Neutrophil (primary cell): ENCODE measurements at regions not wholly inside any gene's neighbourhood (a gene's known extent, or its start where the extent isn't known, plus 50 kb on each side); places are given as distances from the start of the nearest gene placed in this dataset.

Experiments used
- H3K27ac ChIP-seq: fragments of 200-600 bp; sonication (generic); 2 replicates; pipeline ENCODE4 v1.5.1; 2016; ENCODE audit warnings: mild to moderate bottlenecking, moderate library complexity
- H3K27me3 ChIP-seq: fragments of 200-600 bp; sonication (generic); 2 replicates; pipeline ENCODE4 v1.6.0; 2016; ENCODE audit warnings: mild to moderate bottlenecking
- H3K36me3 ChIP-seq: fragments of 200-600 bp; sonication (generic); 2 replicates; pipeline ENCODE4 v1.5.1; 2017
- H3K4me1 ChIP-seq, 2 experiments: fragments of 200-600 bp in 1 of 2; sonication (generic) in 1 of 2; 1 replicate in 1 of 2; 2 replicates in 1 of 2; pipeline versions ENCODE4 v1.5.1 to v1.6.1; 2013 to 2016; ENCODE audit warnings: low read depth in 1 of 2, low read length in 1 of 2, mild to moderate bottlenecking in 1 of 2, moderate library complexity in 1 of 2; ENCODE audit not compliant: control insufficient read depth in 1 of 2, insufficient read depth in 1 of 2
- H3K4me3 ChIP-seq, 2 experiments: fragments of 200-600 bp in 1 of 2; sonication (generic) in 1 of 2; 1 replicate in 1 of 2; 2 replicates in 1 of 2; pipeline ENCODE4 v1.5.1; 2013 to 2016; ENCODE audit warnings: low read depth in 1 of 2, low read length in 1 of 2, mild to moderate bottlenecking in 1 of 2, moderate library complexity in 1 of 2
- H3K9me3 ChIP-seq: fragments of 200-600 bp; sonication (generic); 2 replicates; pipeline ENCODE4 v1.5.1; 2016
- TF ChIP-seq, protein P1 (sequence below): fragments of 200-600 bp; sonication (generic); IDR thresholded peaks from 2 replicates; pipeline ENCODE4 v1.5.1; 2016; ENCODE audit warnings: antibody characterized with exemption

DNA sequence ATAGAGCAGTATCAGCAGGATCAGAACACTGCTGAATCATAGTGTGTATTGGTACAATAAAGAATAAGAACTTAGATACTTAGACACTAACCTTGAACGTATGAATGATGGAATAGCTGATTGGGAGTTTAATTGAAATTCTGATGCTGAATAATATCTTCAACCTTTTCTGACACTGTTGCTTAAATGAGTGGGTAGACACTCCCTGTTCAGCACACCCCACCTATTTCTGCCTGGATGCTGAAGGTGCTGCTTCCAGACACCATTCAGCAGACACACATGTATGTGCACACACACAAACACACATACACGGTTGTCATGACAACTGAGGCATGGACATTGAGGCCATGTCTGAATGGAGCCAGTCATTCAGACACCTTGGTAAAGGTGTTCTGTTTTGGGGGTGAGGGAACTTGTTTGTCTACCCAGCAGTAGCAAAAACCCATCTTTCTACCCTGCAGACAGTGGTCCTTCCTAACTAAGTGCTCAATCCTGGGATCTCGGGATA lies 54.3 kb downstream of the TMEM215 start:
- Histone ChIP-seq H3K27ac (no peak overlapping the region), H3K4me1 (no peaks in the 10 kb centered on the region), H3K36me3 (no peaks in the 10 kb centered on the region), H3K9me3 (no peaks in the 10 kb centered on the region), H3K4me3 (no peak overlapping the region), H3K27me3 (peaks cover 8% of the 10 kb centered on the region)
- TF ChIP-seq, protein P1, sequence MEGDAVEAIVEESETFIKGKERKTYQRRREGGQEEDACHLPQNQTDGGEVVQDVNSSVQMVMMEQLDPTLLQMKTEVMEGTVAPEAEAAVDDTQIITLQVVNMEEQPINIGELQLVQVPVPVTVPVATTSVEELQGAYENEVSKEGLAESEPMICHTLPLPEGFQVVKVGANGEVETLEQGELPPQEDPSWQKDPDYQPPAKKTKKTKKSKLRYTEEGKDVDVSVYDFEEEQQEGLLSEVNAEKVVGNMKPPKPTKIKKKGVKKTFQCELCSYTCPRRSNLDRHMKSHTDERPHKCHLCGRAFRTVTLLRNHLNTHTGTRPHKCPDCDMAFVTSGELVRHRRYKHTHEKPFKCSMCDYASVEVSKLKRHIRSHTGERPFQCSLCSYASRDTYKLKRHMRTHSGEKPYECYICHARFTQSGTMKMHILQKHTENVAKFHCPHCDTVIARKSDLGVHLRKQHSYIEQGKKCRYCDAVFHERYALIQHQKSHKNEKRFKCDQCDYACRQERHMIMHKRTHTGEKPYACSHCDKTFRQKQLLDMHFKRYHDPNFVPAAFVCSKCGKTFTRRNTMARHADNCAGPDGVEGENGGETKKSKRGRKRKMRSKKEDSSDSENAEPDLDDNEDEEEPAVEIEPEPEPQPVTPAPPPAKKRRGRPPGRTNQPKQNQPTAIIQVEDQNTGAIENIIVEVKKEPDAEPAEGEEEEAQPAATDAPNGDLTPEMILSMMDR: no peak

DNA sequence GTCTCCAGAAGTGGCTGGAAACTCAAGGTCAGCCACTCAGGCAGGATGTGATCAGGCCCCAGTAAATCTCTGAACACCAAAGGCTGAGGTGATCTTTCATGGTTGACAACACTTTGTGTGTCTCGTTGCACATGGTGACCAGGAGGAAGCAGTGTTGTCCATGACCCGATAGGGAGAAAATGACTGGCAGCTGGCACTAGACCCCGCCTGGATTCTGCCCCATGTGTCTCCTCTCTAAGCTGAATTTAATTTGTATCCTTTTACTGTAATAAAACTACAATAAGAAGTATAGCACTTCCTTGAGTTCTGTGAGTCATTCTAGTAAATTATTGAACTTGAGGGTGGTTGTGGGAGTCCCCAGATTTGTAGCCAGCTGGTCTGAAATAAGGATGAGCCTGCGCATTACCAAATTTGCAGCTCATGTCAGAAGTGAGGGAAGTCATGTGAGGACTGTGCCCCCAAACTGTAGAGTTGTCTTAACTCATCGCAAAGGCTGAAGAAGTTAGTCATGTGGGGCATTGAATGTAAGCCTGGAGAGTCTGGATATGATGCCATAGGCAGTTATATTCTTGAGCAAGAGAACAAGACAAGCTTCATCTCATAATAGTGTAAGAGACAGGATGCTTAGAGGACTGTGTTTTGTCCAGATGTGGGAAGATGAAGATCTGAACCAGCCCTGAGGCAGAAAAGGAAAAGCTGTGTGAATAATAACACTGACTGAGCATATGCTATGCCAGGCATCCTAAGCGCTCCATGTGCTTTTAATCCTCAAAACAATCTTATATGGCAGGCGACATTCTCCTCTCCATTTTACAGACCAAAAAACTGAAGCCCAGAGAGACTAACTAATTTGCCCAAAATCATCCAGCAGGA lies 55.9 kb downstream of the TMEM215 start:
- Histone ChIP-seq H3K36me3 (no peaks in the 10 kb centered on the region), H3K9me3 (no peaks in the 10 kb centered on the region), H3K27ac (no peak overlapping the region), H3K4me1 (no peaks in the 10 kb centered on the region), H3K4me3 (no peak overlapping the region), H3K27me3 (peaks cover 8% of the 10 kb centered on the region)
- TF ChIP-seq, protein P1: no peak

DNA sequence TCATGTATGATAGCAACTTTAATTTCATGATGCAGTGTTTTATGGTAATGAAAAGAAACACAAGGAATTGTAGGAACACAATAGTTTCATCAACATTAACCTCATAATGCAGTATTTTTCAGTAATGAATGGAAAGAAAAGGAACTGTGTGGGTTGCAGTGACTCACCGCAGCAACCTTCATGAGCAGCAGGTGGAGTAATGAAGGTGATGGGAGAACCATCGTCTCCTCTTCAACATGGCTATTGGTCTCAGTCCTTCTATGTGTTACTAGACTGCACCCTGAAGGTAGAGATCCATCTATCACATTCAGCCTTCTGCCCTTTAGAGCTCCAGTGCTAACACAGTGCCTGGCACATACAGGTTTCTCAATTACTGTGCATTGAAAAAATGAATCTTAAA lies 58.0 kb downstream of the TMEM215 start:
- peaks cover 8% of the 10 kb centered on the region for H3K27me3 ChIP-seq

DNA sequence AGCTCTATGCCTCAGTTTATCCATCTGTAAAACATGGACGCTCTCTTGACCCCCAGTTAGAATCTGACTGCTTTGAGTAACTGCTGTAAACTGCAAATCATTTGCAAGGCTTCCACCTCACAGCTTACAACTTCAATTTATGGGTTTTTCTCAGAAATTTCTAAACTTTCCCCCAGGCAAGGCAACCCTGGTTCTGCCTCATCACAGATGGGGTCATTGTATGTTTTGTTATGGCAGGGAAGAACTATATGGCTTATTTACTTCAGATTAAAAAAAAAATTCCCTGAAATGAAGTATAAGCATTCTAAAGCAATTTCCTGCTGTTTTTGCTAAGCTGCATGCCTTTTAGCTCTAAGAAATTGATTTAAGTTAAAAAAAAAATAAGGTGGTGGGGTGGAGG lies 60.0 kb downstream of the TMEM215 start:
- no peak overlapping the region for H3K4me3 ChIP-seq
- no peaks in the 10 kb centered on the region for H3K36me3 ChIP-seq
- TF ChIP-seq, protein P1: no peak
- peaks cover 8% of the 10 kb centered on the region for H3K27me3 ChIP-seq
- H3K9me3 ChIP-seq: no peaks in the 10 kb centered on the region
- H3K4me1 ChIP-seq: no peaks in the 10 kb centered on the region
- H3K27ac ChIP-seq: no peak overlapping the region

More for the DNA sequence above, 58.0 kb downstream of the TMEM215 start:
- Histone ChIP-seq H3K9me3 (no peaks in the 10 kb centered on the region), H3K4me3 (no peak overlapping the region), H3K36me3 (no peaks in the 10 kb centered on the region), H3K27ac (no peak overlapping the region), H3K4me1 (no peaks in the 10 kb centered on the region)
- TF ChIP-seq, protein P1: no peak

DNA sequence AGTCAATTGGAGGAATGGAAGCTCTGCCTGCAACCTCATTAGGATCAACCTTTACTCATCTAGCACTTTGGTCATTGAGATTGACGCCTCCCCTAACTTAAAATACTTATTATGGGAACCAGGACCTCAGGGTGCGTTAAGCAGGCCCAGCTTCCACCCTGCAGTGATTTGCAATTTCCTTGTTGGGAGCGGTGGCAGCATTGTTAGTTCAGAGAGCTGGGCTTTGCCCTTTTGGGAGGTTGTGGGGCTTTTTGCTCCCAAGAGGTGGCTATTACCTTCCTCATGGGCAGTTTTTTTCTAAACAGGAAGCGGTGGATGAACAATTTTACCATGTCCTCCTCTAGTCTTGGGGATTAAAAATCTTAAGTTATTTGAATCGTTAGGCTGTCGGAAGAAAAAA lies 60.9 kb downstream of the TMEM215 start:
- TF ChIP-seq, protein P1: no peak
- no peaks in the 10 kb centered on the region for H3K9me3 ChIP-seq
- no peaks in the 10 kb centered on the region for H3K4me1 ChIP-seq
- H3K27ac ChIP-seq: no peak overlapping the region
- peaks cover 3% of the 10 kb centered on the region for H3K27me3 ChIP-seq
- no peaks in the 10 kb centered on the region for H3K36me3 ChIP-seq
- H3K4me3 ChIP-seq: no peak overlapping the region
